ENCODE measurements at regions not wholly inside any gene's neighbourhood (a gene's known extent, or its start where the extent isn't known, plus 50 kb on each side); places are given as distances from the start of the nearest gene placed in this dataset.

DNA sequence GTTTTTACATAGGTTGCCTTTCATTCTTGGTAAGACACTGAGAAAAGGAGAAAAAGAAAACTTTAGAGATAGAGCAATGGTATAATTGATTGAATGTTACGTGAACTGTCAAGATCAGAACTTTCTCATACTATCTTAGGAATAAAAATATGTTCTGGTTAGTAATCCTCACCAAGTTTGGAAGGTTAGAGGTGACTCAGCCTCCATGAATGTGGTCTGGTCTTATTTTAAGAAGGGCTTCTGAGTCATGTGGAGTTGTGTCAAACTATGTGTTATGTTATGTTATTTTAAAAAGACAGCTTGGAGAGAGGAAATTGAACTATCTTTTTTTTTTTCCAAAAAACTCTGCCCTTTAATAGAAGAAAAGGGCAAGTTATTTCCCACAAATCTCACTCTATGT, 458.6 kb upstream of the KLF6 start:
- TF ChIP-seq, protein P1, sequence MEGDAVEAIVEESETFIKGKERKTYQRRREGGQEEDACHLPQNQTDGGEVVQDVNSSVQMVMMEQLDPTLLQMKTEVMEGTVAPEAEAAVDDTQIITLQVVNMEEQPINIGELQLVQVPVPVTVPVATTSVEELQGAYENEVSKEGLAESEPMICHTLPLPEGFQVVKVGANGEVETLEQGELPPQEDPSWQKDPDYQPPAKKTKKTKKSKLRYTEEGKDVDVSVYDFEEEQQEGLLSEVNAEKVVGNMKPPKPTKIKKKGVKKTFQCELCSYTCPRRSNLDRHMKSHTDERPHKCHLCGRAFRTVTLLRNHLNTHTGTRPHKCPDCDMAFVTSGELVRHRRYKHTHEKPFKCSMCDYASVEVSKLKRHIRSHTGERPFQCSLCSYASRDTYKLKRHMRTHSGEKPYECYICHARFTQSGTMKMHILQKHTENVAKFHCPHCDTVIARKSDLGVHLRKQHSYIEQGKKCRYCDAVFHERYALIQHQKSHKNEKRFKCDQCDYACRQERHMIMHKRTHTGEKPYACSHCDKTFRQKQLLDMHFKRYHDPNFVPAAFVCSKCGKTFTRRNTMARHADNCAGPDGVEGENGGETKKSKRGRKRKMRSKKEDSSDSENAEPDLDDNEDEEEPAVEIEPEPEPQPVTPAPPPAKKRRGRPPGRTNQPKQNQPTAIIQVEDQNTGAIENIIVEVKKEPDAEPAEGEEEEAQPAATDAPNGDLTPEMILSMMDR (optimal IDR thresholded peaks at IDR 0.05 in 1 of 3, IDR thresholded peaks at IDR 0.05 in 1 of 3, conservative IDR thresholded peaks at IDR 0.05 in 1 of 3; ENCODE audit: extremely low read depth in 1 of 3, insufficient read depth in 2 of 3, low read length in 3 of 3): no peak
- no peak for TF ChIP-seq EZH2 (IDR thresholded peaks at IDR 0.05; ENCODE audit: low read length)

Measured in keratinocyte (primary cell).